ENCODE measurements at regions not wholly inside any gene's neighbourhood (a gene's known extent, or its start where the extent isn't known, plus 50 kb on each side); places are given as distances from the start of the nearest gene placed in this dataset.

DNA sequence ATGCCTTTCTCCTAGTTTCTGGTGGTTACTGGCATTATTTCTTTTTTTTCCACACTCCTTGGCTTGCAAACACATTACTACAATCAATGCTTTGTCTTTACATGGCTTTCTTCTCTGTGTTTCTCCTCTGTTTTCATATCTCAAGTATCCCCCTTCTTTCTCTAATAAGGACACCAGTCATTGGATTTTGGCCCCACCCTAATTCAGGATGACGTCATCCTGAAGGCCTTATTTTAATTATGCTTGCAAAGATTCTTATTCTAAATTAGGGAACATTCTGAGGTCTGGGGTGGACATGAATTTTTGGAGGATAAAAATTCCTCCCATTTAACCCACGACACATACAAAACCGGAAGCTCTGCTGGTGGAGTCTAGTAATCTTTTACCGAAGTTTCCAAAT lies 1556.6 kb downstream of the DPP10 start:
- TF ChIP-seq MAX (IDR thresholded peaks at IDR 0.05) (no peak), CHD2 (IDR thresholded peaks at IDR 0.05; ENCODE audit: low read length, partially characterized antibody) (no peak), CTCF (IDR thresholded peaks at IDR 0.05) (no peak), HMGXB4 (CRISPR knock-in tag; IDR thresholded peaks at IDR 0.05; ENCODE audit: borderline replicate concordance) (no peak), MAFK (IDR thresholded peaks at IDR 0.05; ENCODE audit: partially characterized antibody) (no peak), POLR2A (IDR thresholded peaks at IDR 0.05; ENCODE audit: low read length) (no peak)

Data from A549 (cell line).